GM18519 (cell line): ENCODE measurements at regions not wholly inside any gene's neighbourhood (a gene's known extent, or its start where the extent isn't known, plus 50 kb on each side); places are given as distances from the start of the nearest gene placed in this dataset.

Experiments used
- ATAC-seq: cut with Tn5 transposase; IDR thresholded peaks from one replicate; pipeline ENCODE4 v1.9.1; 2021; ENCODE audit warnings: mild to moderate bottlenecking, moderate library complexity; ENCODE audit not compliant: unreplicated experiment, low FRiP score

GRCh38 chr5:166505544-166505943 is 1785.9 kb upstream of the WWC1 start:
- ATAC-seq: no peak

GRCh38 chr5:166507810-166508425 is 1783.5 kb upstream of the WWC1 start:
- no peak for ATAC-seq

GRCh38 chr5:166509085-166509484 is 1782.4 kb upstream of the WWC1 start:
- ATAC-seq: no peak

GRCh38 chr5:166517976-166518375 is 1773.5 kb upstream of the WWC1 start:
- ATAC-seq: no peak

- ATAC-seq: no peak
These were observed 1768.2 kb upstream of the WWC1 start for GRCh38 chr5:166523206-166523605.

- no peak for ATAC-seq
These were observed 1762.2 kb upstream of the WWC1 start for GRCh38 chr5:166529200-166529599.

GRCh38 chr5:166532456-166533220 is 1758.8 kb upstream of the WWC1 start:
- ATAC-seq: no peak

- ATAC-seq: no peak
These were observed 1755.8 kb upstream of the WWC1 start for GRCh38 chr5:166535641-166536040.

GRCh38 chr5:166540156-166540555 is 1751.3 kb upstream of the WWC1 start:
- ATAC-seq: no peak

GRCh38 chr5:166551384-166551783 is 1740.1 kb upstream of the WWC1 start:
- no peak for ATAC-seq

GRCh38 chr5:166553778-166554177 is 1737.7 kb upstream of the WWC1 start:
- ATAC-seq: no peak

- ATAC-seq: no peak
These were observed 1729.7 kb upstream of the WWC1 start for GRCh38 chr5:166561759-166562158.

- no peak for ATAC-seq
These were observed 1729.2 kb upstream of the WWC1 start for GRCh38 chr5:166562246-166562645.

- ATAC-seq: no peak
These were observed 1724.7 kb upstream of the WWC1 start for GRCh38 chr5:166566725-166567124.

- ATAC-seq: no peak
These were observed 1720.6 kb upstream of the WWC1 start for GRCh38 chr5:166570865-166571264.

- no peak for ATAC-seq
These were observed 1719.8 kb upstream of the WWC1 start for GRCh38 chr5:166571668-166572067.

GRCh38 chr5:166576323-166576722 is 1715.1 kb upstream of the WWC1 start:
- no peak for ATAC-seq

GRCh38 chr5:166581826-166582225 is 1709.6 kb upstream of the WWC1 start:
- no peak for ATAC-seq

GRCh38 chr5:166582416-166582815 is 1709.0 kb upstream of the WWC1 start:
- ATAC-seq: no peak

- no peak for ATAC-seq
These were observed 1696.9 kb upstream of the WWC1 start for GRCh38 chr5:166594567-166594966.

- ATAC-seq: no peak
These were observed 1696.0 kb upstream of the WWC1 start for GRCh38 chr5:166595274-166595951.

GRCh38 chr5:166596043-166596442 is 1695.4 kb upstream of the WWC1 start:
- no peak for ATAC-seq
